Mesendoderm (in vitro differentiated cells): ENCODE measurements at regions not wholly inside any gene's neighbourhood (a gene's known extent, or its start where the extent isn't known, plus 50 kb on each side); places are given as distances from the start of the nearest gene placed in this dataset.

Experiments used
- DNase-seq: peaks from one replicate; pipeline ENCODE4 v3.0.0; 2013
- H2AK5ac ChIP-seq: 2 replicates; pipeline ENCODE4 v1.6.1; 2013; ENCODE audit warnings: low read length, inconsistent platforms
- H2BK120ac ChIP-seq: 2 replicates; pipeline ENCODE4 v1.6.1; 2013; ENCODE audit warnings: low read depth, mild to moderate bottlenecking, low read length, moderate library complexity, mixed read lengths
- H2BK15ac ChIP-seq: replicated peaks from 2 replicates; pipeline ENCODE4 v1.6.1; 2013; ENCODE audit warnings: low read depth, mild to moderate bottlenecking, moderate library complexity
- H2BK5ac ChIP-seq: 2 replicates; pipeline ENCODE4 v1.6.1; 2013; ENCODE audit warnings: low read length, inconsistent platforms
- H3K18ac ChIP-seq: 2 replicates; pipeline ENCODE4 v1.6.1; 2013; ENCODE audit warnings: mild to moderate bottlenecking, low read length, mixed read lengths
- H3K23ac ChIP-seq: one replicate; pipeline ENCODE4 v1.6.1; 2013; ENCODE audit warnings: low read length
- H3K27ac ChIP-seq: 2 replicates; pipeline ENCODE4 v1.5.1; 2013; ENCODE audit warnings: low read depth, mild to moderate bottlenecking, inconsistent platforms, low read length, moderate library complexity
- H3K27me3 ChIP-seq: 2 replicates; pipeline ENCODE4 v1.6.1; 2013; ENCODE audit warnings: low read length, control low read depth, mild to moderate bottlenecking, inconsistent platforms; ENCODE audit not compliant: insufficient read depth, poor library complexity
- H3K36me3 ChIP-seq: 2 replicates; pipeline ENCODE4 v1.6.1; 2013; ENCODE audit warnings: low read length, inconsistent platforms; ENCODE audit not compliant: control insufficient read depth, insufficient read depth
- H3K4ac ChIP-seq: one replicate; pipeline ENCODE4 v1.6.1; 2013; ENCODE audit warnings: low read depth, mild to moderate bottlenecking, low read length, moderate library complexity
- H3K4me1 ChIP-seq: 2 replicates; pipeline ENCODE4 v1.6.1; 2013; ENCODE audit warnings: low read depth, low read length, inconsistent platforms; ENCODE audit not compliant: control insufficient read depth
- H3K4me2 ChIP-seq: 2 replicates; pipeline ENCODE4 v1.6.1; 2013; ENCODE audit warnings: low read length
- H3K4me3 ChIP-seq: 2 replicates; pipeline ENCODE4 v1.5.1; 2013; ENCODE audit warnings: mild to moderate bottlenecking, low read length
- H3K56ac ChIP-seq: one replicate; pipeline ENCODE4 v1.6.1; 2013; ENCODE audit warnings: low read length
- H3K79me1 ChIP-seq: 2 replicates; pipeline ENCODE4 v1.6.1; 2013; ENCODE audit warnings: low read length, inconsistent platforms
- H3K79me2 ChIP-seq: 2 replicates; pipeline ENCODE4 v1.6.1; 2013; ENCODE audit warnings: mild to moderate bottlenecking, low read length; ENCODE audit not compliant: control insufficient read depth, insufficient read depth
- H3K9ac ChIP-seq: 2 replicates; pipeline ENCODE4 v1.6.1; 2013; ENCODE audit warnings: low read length, inconsistent platforms
- H4K5ac ChIP-seq: one replicate; pipeline ENCODE4 v1.6.1; 2013; ENCODE audit warnings: low read length
- H4K8ac ChIP-seq: one replicate; pipeline ENCODE4 v1.6.1; 2013; ENCODE audit warnings: low read depth, mild to moderate bottlenecking, control low read depth, low read length, moderate library complexity
- WGBS: extraction: QIAGEN DNeasy Blood & Tissue Kit; methylation state at CpG from one replicate; pipeline ENCODE4 v1.1.7; 2013; ENCODE audit warnings: low lambda C conversion rate, missing lambda C conversion rate; ENCODE audit not compliant: insufficient coverage; ENCODE audit errors: extremely low coverage; 5-methylcytosine and 5-hydroxymethylcytosine counted together

- no peak overlapping the region for H3K4me2 ChIP-seq
- no peaks in the 10 kb centered on the region for H3K27me3 ChIP-seq
- H3K79me2 ChIP-seq, result no peaks in the 10 kb centered on the region
- H4K8ac ChIP-seq, result no peak overlapping the region
- H3K36me3 ChIP-seq, result no peaks in the 10 kb centered on the region
- H2AK5ac ChIP-seq, result no peak overlapping the region
- no peak overlapping the region for H3K9ac ChIP-seq
- H3K4ac ChIP-seq, result no peak overlapping the region
- no peak overlapping the region for H3K56ac ChIP-seq
- no peak overlapping the region for H4K5ac ChIP-seq
- WGBS, result no CpG with 5 or more reads among the region's 2 CpGs
- no peak overlapping the region for H2BK5ac ChIP-seq
- H3K27ac ChIP-seq, result no peak overlapping the region
- H2BK15ac ChIP-seq, result no peak overlapping the region
- H3K4me1 ChIP-seq, result no peaks in the 10 kb centered on the region
- DNase-seq, result peak; percentile 61
- no peaks in the 10 kb centered on the region for H3K79me1 ChIP-seq
- H3K4me3 ChIP-seq, result no peak overlapping the region
- no peak overlapping the region for H3K18ac ChIP-seq
- H3K23ac ChIP-seq, result no peak overlapping the region
- H2BK120ac ChIP-seq, result no peak overlapping the region
Observed at GRCh38 chr10:29039677-29040189, 249.1 kb upstream of the LYZL1 start.

DNA sequence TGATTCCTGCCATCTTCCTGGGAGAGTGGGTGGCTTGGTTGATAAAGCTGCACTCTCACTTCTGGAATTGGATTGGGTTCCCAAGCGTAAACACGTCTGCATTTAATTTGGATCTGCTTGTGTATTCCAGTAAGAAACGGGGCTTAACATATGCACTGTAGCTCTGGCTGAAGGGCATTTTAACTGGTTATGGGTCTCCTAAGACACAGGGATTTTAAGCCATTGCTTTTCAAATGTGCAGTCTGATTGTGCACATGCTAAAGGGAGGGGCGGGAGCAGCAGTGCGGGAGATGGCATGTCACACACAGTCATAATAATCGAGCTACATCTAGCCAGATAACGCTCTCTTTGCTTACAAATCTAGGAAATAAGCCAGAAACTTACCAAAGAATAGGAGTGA, 247.3 kb upstream of the LYZL1 start:
- H2AK5ac ChIP-seq, result no peak overlapping the region
- H3K4me1 ChIP-seq, result no peaks in the 10 kb centered on the region
- no peak for DNase-seq
- H3K4ac ChIP-seq, result no peak overlapping the region
- H2BK5ac ChIP-seq, result no peak overlapping the region
- no peaks in the 10 kb centered on the region for H3K79me1 ChIP-seq
- no peaks in the 10 kb centered on the region for H3K27me3 ChIP-seq
- WGBS, result no CpG with 5 or more reads among the region's 7 CpGs
- no peak overlapping the region for H3K4me2 ChIP-seq
- no peak overlapping the region for H3K4me3 ChIP-seq
- no peak overlapping the region for H2BK120ac ChIP-seq
- H3K27ac ChIP-seq, result no peak overlapping the region
- no peaks in the 10 kb centered on the region for H3K36me3 ChIP-seq
- no peak overlapping the region for H3K9ac ChIP-seq
- H2BK15ac ChIP-seq, result no peak overlapping the region
- no peaks in the 10 kb centered on the region for H3K79me2 ChIP-seq
- no peak overlapping the region for H3K56ac ChIP-seq
- H3K23ac ChIP-seq, result no peak overlapping the region
- H3K18ac ChIP-seq, result no peak overlapping the region
- H4K8ac ChIP-seq, result no peak overlapping the region
- no peak overlapping the region for H4K5ac ChIP-seq

- Histone ChIP-seq H3K36me3 (no peaks in the 10 kb centered on the region), H4K8ac (no peak overlapping the region), H3K27ac (no peak overlapping the region), H3K79me2 (no peaks in the 10 kb centered on the region), H3K18ac (no peak overlapping the region), H3K23ac (no peak overlapping the region), H3K9ac (no peak overlapping the region), H2AK5ac (no peak overlapping the region), H2BK15ac (no peak overlapping the region), H3K4me3 (no peak overlapping the region), H3K4ac (no peak overlapping the region), H3K4me1 (no peaks in the 10 kb centered on the region), H3K56ac (no peak overlapping the region), H4K5ac (no peak overlapping the region), H3K4me2 (no peak overlapping the region), H3K79me1 (no peaks in the 10 kb centered on the region), H2BK120ac (no peak overlapping the region), H3K27me3 (no peaks in the 10 kb centered on the region), H2BK5ac (no peak overlapping the region)
- no CpG with 5 or more reads among the region's 1 CpG for WGBS
- no peak for DNase-seq
Observed at GRCh38 chr10:29048506-29048905, 240.4 kb upstream of the LYZL1 start.

GRCh38 chr10:29050081-29050480, 238.8 kb upstream of the LYZL1 start:
- no peak overlapping the region for H2BK15ac ChIP-seq
- DNase-seq, result no peak
- H3K4me1 ChIP-seq, result no peaks in the 10 kb centered on the region
- H3K79me1 ChIP-seq, result no peaks in the 10 kb centered on the region
- H2BK120ac ChIP-seq, result no peak overlapping the region
- no peak overlapping the region for H3K56ac ChIP-seq
- H3K27ac ChIP-seq, result no peak overlapping the region
- H3K4ac ChIP-seq, result no peak overlapping the region
- H4K8ac ChIP-seq, result no peak overlapping the region
- no peak overlapping the region for H3K4me2 ChIP-seq
- no peak overlapping the region for H3K4me3 ChIP-seq
- H3K9ac ChIP-seq, result no peak overlapping the region
- no peak overlapping the region for H3K23ac ChIP-seq
- no peak overlapping the region for H2AK5ac ChIP-seq
- H3K18ac ChIP-seq, result no peak overlapping the region
- no peaks in the 10 kb centered on the region for H3K36me3 ChIP-seq
- no peak overlapping the region for H2BK5ac ChIP-seq
- no peaks in the 10 kb centered on the region for H3K79me2 ChIP-seq
- no peak overlapping the region for H4K5ac ChIP-seq
- WGBS, result no CpG with 5 or more reads among the region's 3 CpGs
- no peaks in the 10 kb centered on the region for H3K27me3 ChIP-seq

DNA sequence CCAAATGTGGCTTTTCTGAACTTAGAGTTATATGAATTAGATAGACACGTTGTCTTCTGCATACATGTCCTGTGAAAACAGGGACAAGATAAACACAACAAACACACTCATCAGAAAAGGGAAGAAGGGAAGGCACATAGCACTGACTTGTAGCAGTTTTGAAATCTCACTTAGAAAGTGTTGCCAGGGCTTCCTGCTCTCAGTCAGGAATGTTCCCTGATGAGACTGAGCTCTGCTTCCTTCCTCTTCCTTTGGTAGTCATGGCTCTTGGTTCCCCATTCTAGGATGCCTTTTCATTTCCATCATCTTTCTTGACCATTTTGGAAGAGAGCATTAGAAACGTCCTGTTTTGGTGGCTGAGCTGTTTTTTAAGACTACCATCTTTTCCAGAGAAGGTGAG, 233.8 kb upstream of the LYZL1 start:
- Histone ChIP-seq H4K5ac (no peak overlapping the region), H2BK15ac (no peak overlapping the region), H4K8ac (no peak overlapping the region), H3K56ac (no peak overlapping the region), H3K4me1 (no peaks in the 10 kb centered on the region), H3K4me3 (no peak overlapping the region), H3K27me3 (no peaks in the 10 kb centered on the region), H2AK5ac (no peak overlapping the region), H2BK5ac (no peak overlapping the region), H3K23ac (no peak overlapping the region), H3K79me2 (no peaks in the 10 kb centered on the region), H3K27ac (no peak overlapping the region), H3K79me1 (no peaks in the 10 kb centered on the region), H3K18ac (no peak overlapping the region), H3K36me3 (no peaks in the 10 kb centered on the region), H2BK120ac (no peak overlapping the region), H3K4ac (no peak overlapping the region), H3K4me2 (no peak overlapping the region), H3K9ac (no peak overlapping the region)
- no CpG with 5 or more reads among the region's 2 CpGs for WGBS
- DNase-seq, result peak; percentile 38

DNA sequence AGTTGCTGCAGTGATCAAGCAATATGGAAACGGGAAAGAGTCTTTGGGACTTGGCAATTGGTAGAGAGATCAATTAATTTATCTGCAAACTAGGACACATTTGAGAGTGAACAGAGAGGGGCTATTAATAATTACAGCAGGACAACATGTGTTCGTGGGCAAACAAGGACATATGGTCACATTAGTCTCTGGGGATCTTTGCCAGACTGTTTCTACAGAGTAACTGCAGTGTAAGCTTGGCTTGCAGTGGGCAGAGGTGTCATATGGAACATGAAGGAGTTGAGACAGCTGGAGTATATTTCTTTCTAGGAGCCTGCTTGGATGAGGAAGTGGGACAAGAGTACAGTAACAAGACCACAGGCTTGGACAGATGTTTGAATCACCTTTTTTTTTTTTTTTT, 232.1 kb upstream of the LYZL1 start:
- no peak overlapping the region for H4K8ac ChIP-seq

More for the DNA sequence above, 232.1 kb upstream of the LYZL1 start:
- Histone ChIP-seq H4K5ac (no peak overlapping the region), H3K27me3 (no peaks in the 10 kb centered on the region), H3K56ac (no peak overlapping the region), H3K4ac (no peak overlapping the region), H3K79me1 (no peaks in the 10 kb centered on the region), H3K4me2 (no peak overlapping the region), H2BK120ac (no peak overlapping the region), H3K36me3 (no peaks in the 10 kb centered on the region), H2BK15ac (peak overlapping the region; percentile 64), H2BK5ac (no peak overlapping the region), H3K9ac (no peak overlapping the region), H3K79me2 (no peaks in the 10 kb centered on the region), H3K4me3 (no peak overlapping the region), H3K23ac (no peak overlapping the region), H3K18ac (peak overlapping the region; percentile 53), H3K4me1 (no peaks in the 10 kb centered on the region), H2AK5ac (no peak overlapping the region), H3K27ac (no peak overlapping the region)
- WGBS, result no CpG with 5 or more reads among the region's 2 CpGs
- no peak for DNase-seq
